DMS53 treated with DMSO at 0.1 percent for 48 hours (cell line): ENCODE measurements at regions not wholly inside any gene's neighbourhood (a gene's known extent, or its start where the extent isn't known, plus 50 kb on each side); places are given as distances from the start of the nearest gene placed in this dataset.
"Not testable (repeated sequence)": the region's sequence is repeated elsewhere in the genome, so short reads cannot be mapped to it uniquely, and the experiment has no call there.

Experiments
- DNase-seq: peaks from one replicate; lab custom pipeline; 2025; ENCODE audit not compliant: unreplicated experiment; lab: John Stamatoyannopoulos, UW

DNA sequence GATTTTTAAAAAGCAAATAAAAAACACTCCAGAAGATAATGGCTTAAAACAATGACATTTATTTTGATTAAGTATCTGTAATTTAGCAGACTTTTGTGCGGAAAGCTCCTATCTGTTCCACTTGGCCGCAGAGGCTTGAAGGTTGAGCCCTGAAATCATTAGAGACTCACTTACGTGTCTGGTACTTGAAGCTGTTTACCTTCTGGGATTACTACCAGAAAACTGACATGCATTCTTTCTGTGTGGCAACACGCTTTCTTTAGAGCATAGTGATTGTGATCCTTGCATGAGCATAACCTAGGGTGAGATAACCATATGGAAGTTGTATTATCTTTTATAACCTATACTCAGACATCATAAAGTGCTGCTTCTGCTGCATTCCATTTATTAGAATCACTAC lies 298.5 kb downstream of the SI start:
- peak; percentile 65 for DNase-seq

DNA sequence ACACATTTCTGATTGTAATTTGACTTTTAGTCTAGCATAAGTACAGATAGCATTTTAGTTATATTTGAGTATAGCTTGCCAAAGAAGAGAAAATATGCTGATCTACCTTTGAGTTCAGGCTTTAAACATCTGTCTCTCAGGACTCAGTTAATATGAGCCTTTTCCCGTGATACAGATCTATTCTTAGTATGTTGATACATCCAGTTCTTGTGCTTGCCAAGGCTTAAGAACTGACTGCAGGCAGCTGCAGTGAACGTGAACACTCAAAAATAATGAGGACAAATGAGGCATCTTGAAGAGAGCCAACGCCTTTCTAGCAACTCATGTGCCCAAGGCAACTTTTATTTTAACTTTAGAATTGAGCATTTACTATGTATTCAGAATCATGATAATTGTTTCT lies 325.5 kb downstream of the SI start:
- no peak for DNase-seq

DNA sequence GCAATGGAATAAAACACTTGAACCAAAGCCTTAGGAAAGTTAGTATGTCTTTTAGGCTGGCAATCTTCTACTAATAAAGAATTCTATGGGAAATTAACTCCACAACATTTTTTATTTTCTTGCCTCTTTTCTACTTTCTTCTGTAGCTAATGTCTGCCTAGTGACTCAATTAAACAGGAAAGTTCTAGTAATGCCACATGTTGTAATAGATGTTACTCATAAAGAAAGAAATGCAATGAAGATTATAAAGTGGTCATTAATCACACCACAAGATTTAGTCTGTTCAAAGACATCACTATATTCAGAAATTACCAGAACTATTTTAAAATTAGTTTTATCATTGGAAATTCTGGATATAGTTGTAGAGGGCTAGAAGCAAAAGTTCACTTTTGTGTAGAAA lies 329.7 kb downstream of the SI start:
- DNase-seq, result no peak

GRCh38 chr3:164741869-164742268 lies 336.4 kb downstream of the SI start:
- DNase-seq, result no peak

DNA sequence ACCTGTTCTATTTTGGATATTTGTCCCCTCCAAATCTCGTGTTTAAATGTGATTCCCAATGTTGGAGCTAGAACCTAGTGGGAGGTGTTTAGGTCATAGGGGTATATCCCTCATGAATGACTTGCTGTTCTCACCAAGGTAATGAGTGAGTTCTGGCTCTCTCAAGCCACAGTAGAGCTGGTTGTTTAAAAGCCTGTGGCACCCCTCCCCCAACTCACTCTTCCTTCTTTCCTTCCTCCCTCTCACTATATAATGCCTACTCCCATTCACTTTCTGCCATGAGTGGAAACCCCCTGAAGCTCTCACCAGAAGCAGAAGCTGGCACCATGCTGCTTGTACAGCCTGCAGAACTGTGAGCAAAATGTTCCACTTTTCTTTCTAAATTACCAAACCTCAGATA lies 341.1 kb downstream of the SI start:
- DNase-seq, result no peak

DNA sequence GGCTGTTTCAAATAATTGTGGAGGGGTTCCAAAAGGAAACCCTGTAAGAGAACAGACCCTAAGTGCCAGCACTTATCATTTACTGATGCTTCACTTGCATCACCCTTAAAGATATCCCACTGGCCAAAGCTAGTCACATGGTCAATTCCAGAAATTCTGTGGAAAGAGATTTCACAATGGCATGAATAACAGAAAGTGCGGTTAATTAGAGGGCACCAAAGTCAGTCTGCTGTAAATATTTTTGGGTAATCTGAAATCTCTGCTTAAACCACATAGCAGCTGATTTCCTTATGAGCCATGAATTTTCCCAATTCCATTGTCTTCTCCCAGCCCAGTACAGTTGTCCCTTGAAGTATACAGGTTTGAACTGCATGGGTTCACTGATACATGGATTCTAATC lies 346.1 kb downstream of the SI start:
- DNase-seq, result no peak

DNA sequence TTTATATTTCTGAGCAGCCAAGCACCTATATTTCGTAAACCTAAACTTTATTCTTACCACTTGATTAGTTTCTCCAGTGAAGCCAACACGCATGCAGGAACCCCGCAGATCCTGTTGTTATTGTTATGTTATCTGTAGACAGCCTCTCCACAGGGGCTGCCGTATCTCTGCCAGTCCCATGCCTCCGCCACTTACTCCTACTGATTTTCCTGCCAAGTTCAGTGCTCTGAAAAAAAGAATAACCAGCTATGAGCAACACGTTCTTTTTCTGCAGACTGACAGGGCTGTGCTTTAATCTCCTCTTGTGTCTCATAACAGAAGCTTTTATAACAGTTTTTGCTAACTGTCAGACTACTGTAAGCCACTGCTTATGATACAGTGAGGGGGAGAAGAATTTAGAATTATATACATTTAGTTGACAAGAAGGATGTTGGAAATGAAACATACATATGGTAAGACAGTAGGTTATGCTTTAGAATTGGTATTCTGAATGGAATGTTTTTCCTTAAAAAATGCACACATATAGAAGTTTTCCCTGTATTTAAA lies 347.4 kb downstream of the SI start:
- no peak for DNase-seq

DNA sequence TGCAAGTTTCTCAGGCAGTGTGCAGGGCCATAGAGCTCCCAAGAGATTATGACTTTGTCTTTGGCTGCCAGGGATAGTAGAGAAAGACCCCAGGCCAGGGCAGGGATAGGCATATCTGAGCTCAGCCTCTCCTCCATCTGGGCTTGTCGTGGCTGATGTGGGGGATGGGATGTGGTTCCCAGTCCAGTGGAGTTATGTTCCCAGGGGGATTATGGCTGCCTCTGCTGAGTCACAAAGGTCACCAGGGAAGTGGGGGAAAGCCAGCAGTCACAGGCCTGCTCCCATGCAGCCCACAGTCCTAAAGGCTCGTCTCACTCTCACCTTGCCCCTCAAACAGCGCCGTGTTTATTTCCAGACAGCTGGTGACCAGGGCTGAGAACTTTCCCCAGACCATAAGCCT lies 354.9 kb downstream of the SI start:
- no peak for DNase-seq

GRCh38 chr3:164702808-164703207 lies 375.5 kb downstream of the SI start:
- DNase-seq, result not testable (repeated sequence)

GRCh38 chr3:164687902-164688301 lies 390.4 kb downstream of the SI start:
- DNase-seq, result no peak

DNA sequence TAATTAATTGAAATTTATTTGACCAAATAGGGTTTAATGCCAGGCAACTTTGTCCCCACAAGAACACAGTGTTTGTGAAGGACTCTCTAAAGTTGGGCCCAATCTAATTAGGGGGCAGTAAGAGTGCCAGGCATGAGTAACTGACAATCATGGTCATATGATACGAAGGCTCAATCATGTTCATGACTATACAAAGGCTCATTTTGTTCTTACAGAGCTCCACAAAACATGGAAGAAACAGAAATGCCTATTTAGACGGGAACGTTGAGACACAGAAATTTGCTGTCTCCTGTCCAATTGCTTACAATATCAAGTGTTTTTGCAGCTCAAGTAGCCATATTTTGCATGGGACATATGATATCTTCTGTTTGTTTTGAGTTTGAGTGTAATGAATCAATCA lies 391.1 kb downstream of the SI start:
- no peak for DNase-seq

- no peak for DNase-seq
Observed at GRCh38 chr3:164683489-164683888, 394.8 kb downstream of the SI start.

DNA sequence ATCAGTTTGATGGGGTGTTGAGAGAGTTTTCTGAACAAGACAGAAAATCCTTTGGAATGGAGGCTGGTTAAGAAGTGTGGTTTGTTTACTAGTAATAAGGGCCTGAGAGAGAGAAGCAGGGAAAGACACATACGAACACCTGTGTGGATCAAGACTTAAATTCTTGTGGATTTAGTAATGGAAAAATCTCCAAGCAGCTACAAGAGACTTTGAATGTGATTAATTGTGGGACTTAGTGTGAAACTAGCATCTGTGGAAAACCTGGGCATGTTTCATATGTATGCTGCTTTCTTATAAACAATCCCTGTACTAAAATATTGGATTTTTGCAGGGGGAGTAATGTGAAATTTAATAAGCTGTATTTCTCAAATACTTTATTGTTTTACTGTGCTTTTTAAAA lies 399.1 kb downstream of the SI start:
- no peak for DNase-seq

GRCh38 chr3:164677317-164677716 lies 401.0 kb downstream of the SI start:
- no peak for DNase-seq

DNA sequence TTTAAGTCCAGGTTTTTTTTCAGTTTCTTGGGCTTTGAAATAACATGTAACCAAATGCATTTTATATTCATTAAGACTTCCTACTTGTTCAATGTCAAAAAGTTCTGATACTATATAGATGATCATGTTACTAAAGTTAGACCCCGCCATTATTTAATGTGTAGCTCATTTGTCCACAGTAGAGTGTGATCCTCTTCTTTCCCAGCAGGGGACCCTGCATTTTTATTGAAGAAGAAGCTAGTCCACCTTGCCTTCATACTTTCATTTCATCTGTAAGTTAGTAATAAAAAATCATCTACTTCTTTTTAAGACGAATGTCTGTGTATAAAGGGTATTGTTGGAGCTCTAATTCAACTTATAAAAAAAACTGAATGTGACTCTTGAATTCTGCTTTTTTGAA lies 404.6 kb downstream of the SI start:
- DNase-seq, result peak; percentile 2

DNA sequence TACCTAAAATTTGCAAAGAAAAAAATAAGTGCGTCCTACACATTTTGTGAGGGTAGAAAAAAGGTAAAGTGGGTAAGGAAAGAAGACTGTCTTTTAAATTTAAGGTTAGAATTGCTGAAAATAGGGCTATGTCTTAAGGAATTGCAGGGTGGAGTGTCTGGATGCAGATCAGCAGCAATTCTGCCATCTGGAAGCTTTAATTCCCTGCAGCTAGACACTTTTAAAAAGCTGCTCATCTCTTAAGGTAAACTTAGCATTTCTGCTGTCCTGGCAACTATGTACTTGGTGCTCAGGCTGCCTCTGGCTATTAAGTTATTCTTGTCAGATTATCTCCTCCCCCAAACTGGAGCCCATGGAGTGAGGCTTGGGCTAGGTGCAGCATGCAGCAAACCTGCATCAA lies 420.2 kb downstream of the SI start:
- no peak for DNase-seq

- DNase-seq, result no peak
Observed at GRCh38 chr3:164657631-164658030, 420.7 kb downstream of the SI start.

DNA sequence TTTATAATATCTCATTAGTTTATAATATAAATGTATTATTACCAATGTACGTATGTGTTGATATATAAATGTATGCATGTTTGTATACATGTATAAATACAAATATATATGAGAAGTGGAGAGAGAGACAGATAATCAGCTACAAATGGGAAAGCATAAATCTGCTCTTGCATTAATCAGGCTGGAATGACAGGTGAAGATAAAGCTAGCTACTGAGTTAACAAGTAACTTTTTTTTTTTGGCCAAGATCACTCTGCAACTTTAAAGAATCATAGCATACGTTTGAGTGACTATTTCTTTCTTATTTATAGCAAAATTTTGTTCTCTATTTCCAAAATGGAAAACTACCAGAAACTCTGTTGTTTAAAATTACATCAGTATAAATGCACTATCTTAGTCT lies 422.8 kb downstream of the SI start:
- no peak for DNase-seq

DNA sequence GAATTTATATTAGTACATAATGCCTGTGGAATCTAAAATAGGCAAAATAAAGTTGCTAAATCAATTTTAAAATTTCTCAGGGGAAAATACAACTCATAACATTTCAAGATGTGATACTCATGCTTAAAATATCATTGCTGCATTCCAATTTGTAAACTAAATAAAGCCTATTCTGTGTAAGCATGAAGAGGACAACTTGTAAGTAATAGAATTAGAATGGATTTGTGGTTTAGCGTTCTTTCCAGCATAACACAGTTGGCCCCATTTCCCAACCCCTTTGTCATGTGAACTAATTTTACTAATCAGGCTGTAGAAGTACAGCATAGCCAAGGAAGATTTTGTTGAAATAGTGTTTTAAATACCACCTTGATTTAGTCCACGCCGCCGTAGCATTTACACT lies 437.2 kb downstream of the SI start:
- DNase-seq, result no peak

DNA sequence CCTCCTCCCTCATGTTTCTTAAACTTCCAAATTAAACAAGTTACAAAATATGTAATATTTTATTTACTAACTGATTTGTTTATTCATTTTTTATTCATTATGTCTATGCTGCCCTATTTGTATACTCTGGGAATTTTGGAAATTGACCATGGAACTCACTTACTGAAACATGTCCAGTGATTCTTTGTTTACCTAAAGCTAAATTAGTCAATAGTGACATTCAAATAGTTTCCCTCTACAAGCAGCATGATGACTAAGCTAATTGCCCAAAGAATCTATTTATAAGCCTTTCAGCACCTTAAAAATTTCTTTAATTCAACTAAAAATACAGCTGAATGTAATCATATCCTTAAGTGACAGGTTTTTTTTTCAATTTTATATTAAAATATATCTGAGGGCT lies 437.7 kb downstream of the SI start:
- no peak for DNase-seq

GRCh38 chr3:164620956-164621355 lies 457.3 kb downstream of the SI start:
- no peak for DNase-seq

DNA sequence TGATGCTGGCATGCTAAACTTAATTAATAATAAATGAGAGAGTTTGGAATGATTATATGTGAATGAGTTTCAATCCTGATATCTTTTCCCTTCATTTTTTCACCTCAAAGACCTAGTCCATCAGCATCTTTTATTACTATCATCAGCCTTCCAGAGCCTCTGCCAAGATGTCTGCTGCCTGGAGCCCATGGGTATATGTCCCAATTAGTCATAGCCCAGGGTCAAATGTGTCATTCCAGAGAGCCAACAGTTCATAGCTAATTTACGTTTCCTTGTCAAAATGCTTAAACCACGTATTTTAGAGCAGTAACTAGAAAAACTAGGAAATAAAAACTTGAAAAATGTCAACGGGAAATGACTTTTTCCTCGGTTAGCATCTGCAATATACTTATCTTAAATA lies 457.9 kb downstream of the SI start:
- no peak for DNase-seq

DNA sequence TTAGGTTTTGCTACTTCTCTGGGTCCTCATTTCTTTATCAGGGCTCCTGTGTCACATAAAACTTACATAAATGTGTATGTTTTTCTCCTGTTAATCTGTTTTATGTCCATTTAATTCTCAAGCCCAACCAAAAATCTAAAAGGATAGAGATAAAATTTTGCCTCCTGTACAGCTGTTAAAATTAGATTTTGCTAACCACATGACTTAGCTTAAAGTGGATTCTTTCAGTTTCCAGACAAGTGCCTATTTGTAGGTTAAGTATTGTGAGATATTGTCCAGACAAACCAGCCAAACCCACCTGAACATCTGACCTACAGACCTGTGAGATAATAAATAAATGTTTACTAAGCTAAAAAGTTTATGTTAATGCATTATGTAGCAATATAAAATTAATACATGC lies 465.5 kb downstream of the SI start:
- DNase-seq, result no peak
